GM21526 (cell line): ENCODE measurements at regions not wholly inside any gene's neighbourhood (a gene's known extent, or its start where the extent isn't known, plus 50 kb on each side); places are given as distances from the start of the nearest gene placed in this dataset.
"Not testable (repeated sequence)": the region's sequence is repeated elsewhere in the genome, so short reads cannot be mapped to it uniquely, and the experiment has no call there.

Experiments
- ATAC-seq: cut with Tn5 transposase; IDR thresholded peaks from one replicate; pipeline ENCODE4 v1.9.1; 2021; ENCODE audit warnings: moderate library complexity; ENCODE audit not compliant: unreplicated experiment, low FRiP score

DNA sequence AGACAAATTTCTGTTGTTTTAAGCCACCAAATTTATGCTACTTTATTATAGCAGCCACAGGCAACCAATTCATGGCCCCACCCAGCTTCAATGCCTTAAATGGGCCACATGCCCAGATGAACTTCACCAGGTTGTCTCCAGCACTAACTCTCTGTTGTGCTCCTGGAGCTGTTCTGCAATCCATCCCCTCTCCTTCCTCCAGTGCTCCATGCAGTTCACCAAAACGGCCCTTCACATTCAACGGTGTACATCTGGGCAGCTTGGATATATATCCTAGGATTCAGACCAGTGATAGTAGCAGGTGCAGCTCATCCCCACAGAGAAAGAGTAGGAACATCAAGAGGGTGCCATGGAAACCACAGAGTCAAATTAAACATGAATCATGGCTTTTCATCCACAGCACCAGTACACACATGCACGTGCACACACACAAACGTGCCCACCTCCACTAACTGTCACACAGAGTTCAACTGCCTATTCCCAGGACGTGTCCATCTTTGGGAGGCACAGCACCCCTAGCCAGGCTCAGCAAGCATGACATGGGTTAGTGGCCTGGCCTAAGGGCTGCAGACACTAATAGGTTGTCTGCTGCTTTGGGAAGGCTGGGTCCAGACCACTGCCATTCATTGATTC is 134.5 kb downstream of the MED10 start:
- no peak for ATAC-seq

DNA sequence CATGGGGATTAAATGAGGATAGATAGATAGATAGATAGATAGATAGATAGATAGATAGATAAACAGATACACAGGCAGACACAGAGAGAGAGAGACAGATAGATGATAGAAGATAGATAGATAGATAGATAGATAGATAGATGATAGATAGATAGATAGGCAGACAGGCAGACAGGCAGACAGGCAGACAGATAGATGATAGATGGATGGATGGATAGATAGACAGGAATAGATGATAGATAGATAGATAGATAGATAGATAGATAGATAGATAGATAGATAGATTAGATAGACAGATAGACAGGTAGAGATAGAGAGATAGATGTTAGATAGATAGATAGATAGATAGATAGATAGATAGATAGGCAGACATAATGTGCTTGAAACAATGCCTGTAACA is 137.3 kb downstream of the MED10 start:
- not testable (repeated sequence) for ATAC-seq

DNA sequence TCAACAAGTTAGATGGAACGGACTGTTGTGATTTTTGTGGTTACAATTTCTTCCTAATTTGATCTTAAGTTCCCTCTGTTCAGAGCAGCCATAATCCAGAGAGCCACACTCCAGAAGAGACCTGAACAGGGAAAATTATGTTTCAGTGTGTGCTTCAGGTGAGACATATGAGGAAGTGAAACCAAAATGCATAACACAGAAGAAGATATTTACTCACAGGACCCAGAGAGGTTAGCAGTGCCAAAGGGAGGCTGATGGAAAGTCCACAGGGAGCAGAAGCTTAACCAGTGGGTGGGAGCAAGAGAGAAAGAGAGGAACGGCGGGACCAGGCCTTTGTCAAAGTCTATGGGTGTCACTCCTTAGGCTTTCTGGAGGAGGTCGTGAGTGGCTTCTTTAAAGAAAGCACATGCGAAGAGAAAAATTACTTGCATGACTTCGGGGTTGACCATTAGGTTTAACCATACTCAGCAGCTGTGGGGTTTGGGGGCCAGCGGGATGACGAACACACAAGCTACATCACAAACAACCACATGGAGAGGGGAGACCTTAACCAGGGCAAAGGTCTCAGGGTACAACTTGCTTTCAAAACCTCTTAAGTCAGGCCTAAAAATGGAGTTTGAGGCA is 141.4 kb downstream of the MED10 start:
- peak; percentile 94 for ATAC-seq

- no peak for ATAC-seq
Observed at GRCh38 chr5:6236170-6236793, 142.1 kb downstream of the MED10 start.

DNA sequence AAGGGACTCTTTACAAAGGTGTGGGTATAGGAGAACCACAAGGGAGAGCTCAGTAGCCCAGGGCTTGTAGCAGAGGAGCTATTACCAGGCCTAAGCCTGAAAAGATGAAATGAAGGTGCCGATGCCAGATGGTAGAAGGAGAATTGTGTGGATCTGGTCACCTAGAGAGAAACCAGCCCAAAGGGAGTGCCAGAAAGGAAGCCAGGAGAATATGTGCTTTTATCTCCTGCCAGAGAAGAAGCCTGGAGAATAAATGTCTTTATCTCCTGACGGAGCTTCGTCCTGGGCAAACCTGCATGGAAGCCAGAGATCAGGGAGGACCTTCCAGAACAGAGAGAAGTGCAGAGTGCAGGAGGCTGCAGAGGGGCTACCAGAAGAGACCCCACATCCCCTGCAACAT is 142.6 kb downstream of the MED10 start:
- ATAC-seq: no peak

DNA sequence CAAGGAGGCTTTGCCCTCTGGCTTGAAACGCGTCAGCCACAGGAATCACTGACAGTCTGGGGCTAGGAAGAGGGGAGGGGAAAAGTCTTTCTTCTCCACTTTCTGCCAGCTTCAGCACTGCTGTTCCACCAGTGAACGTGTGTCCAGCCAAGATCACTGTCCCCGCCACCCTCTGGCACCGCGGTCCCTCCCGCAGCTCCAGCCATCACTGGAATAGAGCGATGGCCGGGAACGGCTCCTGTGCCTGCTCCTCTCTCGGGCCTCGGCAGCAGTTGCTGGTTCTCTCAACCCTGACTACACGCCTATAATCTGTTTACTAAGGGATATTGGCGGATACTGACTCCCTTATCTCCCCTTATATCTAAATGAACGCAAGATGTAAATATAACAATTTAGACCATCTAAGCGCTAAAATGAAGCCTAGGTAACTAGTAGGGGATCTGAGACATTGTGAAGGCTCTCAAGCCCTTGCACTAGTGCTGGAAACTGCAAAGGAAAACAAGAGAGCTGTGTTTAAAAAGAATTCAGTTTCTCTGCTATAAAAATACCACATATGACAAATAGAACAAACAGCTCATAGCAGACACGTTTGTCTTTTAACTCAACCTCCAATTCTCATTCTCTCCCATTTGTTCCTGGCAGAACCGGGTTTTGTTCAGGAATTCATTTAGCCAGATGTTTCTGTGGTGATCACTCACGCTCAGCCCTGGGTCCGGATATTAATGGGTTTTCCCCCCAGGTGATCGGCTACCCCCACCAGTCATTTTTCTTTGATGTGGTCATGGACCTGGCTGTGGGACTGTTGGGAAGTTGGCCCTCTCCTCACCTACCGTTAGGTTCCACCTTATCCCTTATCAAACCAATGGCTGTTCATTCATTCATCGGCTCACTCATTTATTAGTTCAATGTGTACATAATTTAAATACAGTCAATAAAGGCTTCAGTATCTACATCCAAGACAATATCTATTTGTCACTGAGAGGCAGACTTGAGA is 149.8 kb downstream of the MED10 start:
- no peak for ATAC-seq

DNA sequence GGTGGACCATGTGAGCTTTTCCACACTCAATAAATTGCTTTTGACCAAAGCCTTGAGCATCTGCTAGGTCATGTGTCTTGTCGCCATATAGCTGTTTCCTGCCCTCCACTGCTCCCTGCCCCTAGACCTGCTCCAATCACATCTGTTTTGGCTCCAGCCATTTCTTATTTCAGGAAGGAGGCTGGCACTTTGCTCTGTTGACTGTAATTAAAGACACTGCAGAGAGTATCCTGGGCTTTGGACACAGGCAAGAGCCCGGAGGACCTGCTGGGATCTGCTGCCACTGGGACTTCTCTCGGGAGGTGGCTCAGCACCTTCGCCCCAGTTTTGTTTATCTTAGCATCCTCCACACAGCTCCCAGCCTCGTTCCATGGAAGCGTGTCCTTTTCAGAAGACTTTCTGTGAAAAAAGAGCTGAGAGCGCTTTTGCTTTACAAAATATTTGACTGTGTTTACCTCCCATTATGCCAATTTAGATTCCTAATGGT is 153.2 kb downstream of the MED10 start:
- no peak for ATAC-seq

DNA sequence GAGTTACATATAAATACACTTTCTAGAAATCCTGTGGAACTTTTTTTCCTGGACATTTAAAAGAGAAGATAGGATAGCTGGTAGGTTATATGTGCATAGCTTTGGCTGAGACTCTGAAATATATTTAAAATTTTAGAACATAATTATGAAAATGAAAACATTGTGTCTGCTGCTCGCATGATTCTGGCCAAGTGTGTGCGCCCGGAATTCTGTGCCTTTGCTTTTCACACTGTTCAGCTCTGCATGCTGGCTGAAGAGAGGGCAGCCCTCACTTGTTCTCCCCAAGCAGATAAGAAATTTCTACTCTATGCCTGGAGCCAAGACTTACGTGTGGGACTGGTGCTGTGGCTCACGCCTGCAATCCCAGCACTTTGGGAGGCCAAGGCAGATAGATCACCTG is 153.9 kb downstream of the MED10 start:
- ATAC-seq: no peak

DNA sequence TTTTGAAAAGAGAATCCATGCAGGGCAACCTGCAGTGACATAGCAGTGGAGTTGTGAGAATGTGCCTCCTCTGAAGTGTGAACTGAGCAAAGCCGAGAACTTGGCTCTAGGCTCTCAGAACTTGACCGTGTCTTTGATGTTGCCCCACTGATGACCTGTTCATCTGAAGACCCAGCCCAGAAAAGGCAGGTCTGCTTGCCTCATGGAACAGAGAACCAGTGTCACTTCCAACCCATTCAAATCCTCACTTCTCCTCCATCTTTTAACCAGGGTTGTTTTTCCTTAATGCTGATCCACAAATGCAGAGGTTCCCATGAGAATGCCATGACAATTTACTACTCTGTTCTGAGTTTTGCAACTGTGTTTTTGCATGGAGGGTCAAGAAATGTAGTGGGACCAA is 155.4 kb downstream of the MED10 start:
- no peak for ATAC-seq

DNA sequence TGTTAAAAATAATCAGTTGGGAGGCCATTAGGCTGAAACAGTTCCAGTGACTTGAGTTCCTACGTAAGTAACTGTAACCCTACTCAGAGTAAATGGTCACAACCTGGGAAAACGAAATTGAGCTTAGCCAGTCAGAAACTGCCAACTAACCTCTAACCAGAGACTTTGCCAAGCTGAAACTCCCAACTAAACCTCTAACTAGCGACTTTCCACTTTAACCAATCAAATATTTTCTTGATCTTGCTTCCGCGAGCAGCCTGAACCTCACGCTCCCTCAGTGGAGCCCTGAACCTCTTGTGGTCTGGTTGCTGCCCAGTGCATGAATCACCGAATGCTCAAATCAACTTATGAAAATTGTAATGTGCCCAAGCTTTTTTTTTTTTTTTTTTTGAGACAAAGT is 156.2 kb downstream of the MED10 start:
- ATAC-seq: no peak

DNA sequence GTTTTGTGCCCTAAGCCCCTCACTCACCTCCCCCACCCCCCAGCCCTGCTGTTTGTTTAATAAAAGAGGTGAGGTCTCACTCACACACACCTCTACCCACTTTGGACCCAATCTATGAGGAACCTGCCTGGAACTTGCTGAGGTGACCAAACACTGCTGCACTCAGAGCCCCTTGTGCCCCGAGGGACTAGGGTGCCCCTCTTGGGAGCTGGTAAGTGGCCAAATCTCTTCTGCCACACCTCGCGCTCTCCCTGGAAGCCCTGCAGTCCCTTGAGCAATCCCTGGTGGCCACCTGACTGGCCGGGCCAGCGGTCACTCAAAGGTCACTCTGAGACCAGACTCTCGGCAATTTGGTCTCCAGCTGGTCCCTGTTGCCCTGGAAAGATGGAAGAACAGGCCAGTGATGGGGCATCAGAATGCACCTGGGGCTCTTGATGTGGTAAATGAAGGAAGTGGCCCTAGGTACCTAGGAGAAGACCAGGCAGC is 157.2 kb downstream of the MED10 start:
- no peak for ATAC-seq

DNA sequence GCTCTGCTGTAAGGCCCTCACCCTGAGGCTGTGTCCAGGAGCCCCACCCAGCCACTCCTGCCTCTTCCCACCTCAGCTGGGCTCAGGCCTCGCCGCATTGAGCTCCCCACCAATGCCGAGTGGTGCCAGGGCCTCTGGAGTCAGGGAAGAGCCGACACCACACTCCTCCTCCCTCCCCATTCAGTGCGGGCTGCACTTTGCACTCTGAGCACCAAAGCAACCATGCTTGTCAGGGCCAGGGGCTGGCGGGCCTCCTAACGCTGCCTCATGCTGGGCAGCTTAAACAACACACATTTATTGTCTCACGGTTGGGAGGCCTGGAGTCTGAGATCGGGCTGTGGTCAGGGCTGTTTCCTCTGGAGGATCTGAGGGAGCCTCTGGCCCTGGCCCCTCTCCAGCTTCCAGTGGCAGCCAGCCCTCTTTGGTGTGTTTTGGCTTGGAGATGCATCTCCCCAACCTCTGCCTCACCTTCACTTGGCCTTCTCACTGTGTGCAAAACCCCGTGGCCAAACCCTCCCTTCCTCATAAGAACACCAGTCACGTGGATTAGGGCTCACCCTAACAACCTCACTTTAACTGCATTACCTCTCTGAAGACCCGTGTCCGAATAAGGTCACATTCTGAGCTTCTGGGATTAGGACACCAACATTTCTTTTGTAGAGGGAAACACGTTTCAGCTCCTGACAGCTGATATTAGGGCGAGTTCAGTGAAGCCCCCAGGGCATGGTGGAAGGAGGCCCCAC is 157.8 kb downstream of the MED10 start:
- no peak for ATAC-seq

GRCh38 chr5:6218517-6218916 is 159.8 kb downstream of the MED10 start:
- no peak for ATAC-seq

DNA sequence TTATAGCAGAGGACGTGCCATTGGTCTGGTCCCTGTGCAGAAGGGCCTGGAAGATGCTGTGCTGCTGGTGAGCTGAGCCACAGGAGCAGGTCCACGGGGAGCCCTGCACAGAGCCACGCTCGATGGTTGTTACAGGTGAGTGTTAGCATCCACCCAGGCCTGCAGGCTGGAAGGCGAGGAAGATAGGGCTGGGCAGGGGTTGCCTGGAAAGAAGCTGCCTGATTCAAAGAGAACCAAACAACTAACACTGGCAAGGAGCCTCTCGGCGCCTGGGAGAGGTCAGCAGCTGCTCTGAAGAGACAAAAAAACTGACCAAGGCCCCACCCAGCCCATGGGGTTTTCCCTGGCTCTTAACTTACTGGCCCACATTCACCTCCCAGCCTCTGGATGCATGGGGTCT is 160.2 kb downstream of the MED10 start:
- ATAC-seq: no peak

GRCh38 chr5:6216471-6217075 is 161.8 kb downstream of the MED10 start:
- ATAC-seq: no peak

GRCh38 chr5:6215891-6216290 is 162.5 kb downstream of the MED10 start:
- no peak for ATAC-seq

- no peak for ATAC-seq
Observed at GRCh38 chr5:6212244-6212643, 166.1 kb downstream of the MED10 start.

- no peak for ATAC-seq
Observed at GRCh38 chr5:6206501-6206900, 171.8 kb downstream of the MED10 start.

- no peak for ATAC-seq
Observed at GRCh38 chr5:6202968-6203365, 175.4 kb downstream of the MED10 start.
